HG02759 (cell line): ENCODE measurements at regions not wholly inside any gene's neighbourhood (a gene's known extent, or its start where the extent isn't known, plus 50 kb on each side); places are given as distances from the start of the nearest gene placed in this dataset.
A peak's percentile ranks its signal among the peaks of the same experiment; 100 is the strongest.
"Not testable (repeated sequence)": the region's sequence is repeated elsewhere in the genome, so short reads cannot be mapped to it uniquely, and the experiment has no call there.

Experiments used
- ATAC-seq: cut with Tn5 transposase; IDR thresholded peaks from one replicate; pipeline ENCODE4 v1.9.1; 2021; ENCODE audit warnings: mild to moderate bottlenecking, moderate library complexity; ENCODE audit not compliant: unreplicated experiment

- ATAC-seq: no peak
These were observed 162.5 kb upstream of the ATP6AP2 start for GRCh38 chrX:40418146-40418812.

GRCh38 chrX:40415675-40416074 is 165.1 kb upstream of the ATP6AP2 start:
- no peak for ATAC-seq

- ATAC-seq: no peak
These were observed 166.4 kb upstream of the ATP6AP2 start for GRCh38 chrX:40414335-40414734.

- ATAC-seq: no peak
These were observed 169.2 kb upstream of the ATP6AP2 start for GRCh38 chrX:40411340-40412111.

GRCh38 chrX:40410859-40411258 is 169.9 kb upstream of the ATP6AP2 start:
- ATAC-seq: no peak

GRCh38 chrX:40406330-40406859 is 174.4 kb upstream of the ATP6AP2 start:
- ATAC-seq: peak; percentile 67

GRCh38 chrX:40405399-40405798 is 175.4 kb upstream of the ATP6AP2 start:
- ATAC-seq: no peak

GRCh38 chrX:40403757-40404156 is 177.0 kb upstream of the ATP6AP2 start:
- ATAC-seq: no peak

- ATAC-seq: peak; percentile 74
These were observed 177.8 kb upstream of the ATP6AP2 start for GRCh38 chrX:40402831-40403533.

- no peak for ATAC-seq
These were observed 185.7 kb upstream of the ATP6AP2 start for GRCh38 chrX:40395102-40395501.

GRCh38 chrX:40394302-40394701 is 186.5 kb upstream of the ATP6AP2 start:
- no peak for ATAC-seq

GRCh38 chrX:40392599-40392998 is 188.2 kb upstream of the ATP6AP2 start:
- no peak for ATAC-seq

GRCh38 chrX:40391662-40392061 is 189.1 kb upstream of the ATP6AP2 start:
- ATAC-seq: no peak

- no peak for ATAC-seq
These were observed 191.2 kb upstream of the ATP6AP2 start for GRCh38 chrX:40389555-40389954.

- ATAC-seq: no peak
These were observed 192.3 kb upstream of the ATP6AP2 start for GRCh38 chrX:40388441-40388840.

GRCh38 chrX:40387869-40388268 is 192.9 kb upstream of the ATP6AP2 start:
- not testable (repeated sequence) for ATAC-seq

GRCh38 chrX:40387311-40387710 is 193.5 kb upstream of the ATP6AP2 start:
- ATAC-seq: not testable (repeated sequence)

- no peak for ATAC-seq
These were observed 195.1 kb upstream of the ATP6AP2 start for GRCh38 chrX:40385682-40386081.

GRCh38 chrX:40385256-40385655 is 195.5 kb upstream of the ATP6AP2 start:
- no peak for ATAC-seq

- ATAC-seq: no peak
These were observed 196.8 kb upstream of the ATP6AP2 start for GRCh38 chrX:40383969-40384368.

- no peak for ATAC-seq
These were observed 197.4 kb upstream of the ATP6AP2 start for GRCh38 chrX:40383360-40383759.
